Limb (tissue), 2 donors: ENCODE measurements at regions not wholly inside any gene's neighbourhood (a gene's known extent, or its start where the extent isn't known, plus 50 kb on each side); places are given as distances from the start of the nearest gene placed in this dataset.
"Not testable (repeated sequence)": the region's sequence is repeated elsewhere in the genome, so short reads cannot be mapped to it uniquely, and the experiment has no call there.

Experiments used
- DNase-seq, 2 donors: peaks; one replicate each; pipeline ENCODE4 v3.0.0-alpha.2; 2016; ENCODE audit errors: extremely low spot score in 2 of 2

GRCh38 chr4:112940336-112940735, 109.1 kb upstream of the ANK2 start:
- DNase-seq: no peak

GRCh38 chr4:112942077-112942476, 107.4 kb upstream of the ANK2 start:
- DNase-seq: no peak

DNA sequence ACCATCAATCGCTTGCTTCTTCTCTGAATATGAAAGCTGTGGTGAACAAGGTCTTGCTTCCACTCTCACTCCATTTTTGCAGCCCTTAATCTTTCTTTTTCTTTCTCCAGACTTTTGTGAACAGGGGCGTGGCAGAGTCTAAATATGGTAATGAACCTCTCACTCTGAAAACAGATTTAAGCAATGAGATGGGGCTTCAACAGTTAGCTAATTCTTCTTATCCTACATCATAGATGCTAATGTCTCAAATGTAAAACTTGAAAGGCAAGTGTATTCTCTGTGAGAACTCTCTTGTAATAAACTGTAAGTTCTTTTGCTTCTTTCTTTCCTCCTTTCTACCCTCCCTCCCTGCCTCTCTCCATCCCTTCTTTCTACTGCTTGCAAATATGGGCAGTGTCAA, 106.5 kb upstream of the ANK2 start:
- no peak for DNase-seq

GRCh38 chr4:112944006-112944405, 105.4 kb upstream of the ANK2 start:
- no peak for DNase-seq

GRCh38 chr4:112946127-112946526, 103.3 kb upstream of the ANK2 start:
- no peak for DNase-seq

DNA sequence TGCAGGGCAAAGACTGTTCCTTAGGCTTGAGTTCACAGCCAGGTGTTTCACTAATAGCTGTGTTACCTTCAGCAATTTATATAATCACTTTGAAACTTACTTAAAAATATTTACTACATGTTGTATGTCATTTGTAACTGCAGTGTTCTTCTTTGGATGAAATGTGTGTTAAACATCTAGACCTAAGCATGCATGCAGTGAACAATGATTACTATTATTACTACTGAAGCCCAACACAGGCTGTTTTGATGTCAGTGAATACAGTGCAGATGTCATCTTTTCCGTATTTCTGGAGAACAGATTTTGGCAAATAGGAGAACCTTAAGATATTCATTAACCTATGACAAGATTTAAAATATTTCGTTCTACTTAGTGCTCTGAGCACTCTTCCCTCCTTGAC, 101.8 kb upstream of the ANK2 start:
- DNase-seq: no peak

GRCh38 chr4:112951362-112952312, 97.8 kb upstream of the ANK2 start:
- no peak for DNase-seq

- no peak for DNase-seq
Observed at GRCh38 chr4:112952313-112952700, 97.1 kb upstream of the ANK2 start.

DNA sequence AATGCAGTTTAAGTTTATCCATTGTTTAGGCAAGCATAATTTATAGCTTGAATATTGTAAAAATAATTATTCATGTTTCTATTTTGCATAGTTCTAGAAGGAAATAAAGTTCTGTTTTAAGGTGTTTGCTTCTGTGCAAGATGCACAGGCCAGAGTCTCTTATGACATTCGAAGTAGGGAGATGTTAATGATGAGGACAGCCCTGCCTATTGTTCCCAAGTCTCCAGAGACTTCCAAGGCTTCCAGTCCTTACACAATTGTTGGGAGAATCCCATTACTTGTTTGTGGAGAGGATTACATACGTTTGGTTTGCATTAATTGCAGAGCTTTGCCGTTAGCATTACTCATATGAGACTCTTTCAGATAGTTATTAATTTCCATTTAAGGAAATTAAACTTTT, 96.2 kb upstream of the ANK2 start:
- no peak for DNase-seq

- no peak for DNase-seq
Observed at GRCh38 chr4:112954286-112954685, 95.2 kb upstream of the ANK2 start.

DNA sequence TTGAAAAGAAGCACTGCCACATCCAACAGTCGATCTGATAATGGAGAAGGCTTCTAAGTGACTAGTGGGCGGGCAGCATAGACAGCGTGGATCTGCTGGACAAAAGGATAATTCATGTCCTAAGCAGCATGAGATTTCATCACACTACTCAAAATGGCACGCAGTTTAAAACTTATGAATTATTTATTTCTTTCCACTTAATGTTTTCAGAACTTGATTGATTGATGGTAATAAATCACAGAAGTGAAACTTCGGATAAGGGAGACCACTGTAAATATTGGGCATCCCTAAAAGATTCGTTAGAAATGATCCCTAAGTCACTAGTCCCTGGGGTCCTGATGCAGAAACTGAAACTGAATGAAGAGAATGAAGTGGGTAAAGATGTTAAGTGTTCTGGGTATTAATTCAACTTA, 93.0 kb upstream of the ANK2 start:
- no peak for DNase-seq

GRCh38 chr4:112957764-112958163, 91.7 kb upstream of the ANK2 start:
- DNase-seq: not testable (repeated sequence)

DNA sequence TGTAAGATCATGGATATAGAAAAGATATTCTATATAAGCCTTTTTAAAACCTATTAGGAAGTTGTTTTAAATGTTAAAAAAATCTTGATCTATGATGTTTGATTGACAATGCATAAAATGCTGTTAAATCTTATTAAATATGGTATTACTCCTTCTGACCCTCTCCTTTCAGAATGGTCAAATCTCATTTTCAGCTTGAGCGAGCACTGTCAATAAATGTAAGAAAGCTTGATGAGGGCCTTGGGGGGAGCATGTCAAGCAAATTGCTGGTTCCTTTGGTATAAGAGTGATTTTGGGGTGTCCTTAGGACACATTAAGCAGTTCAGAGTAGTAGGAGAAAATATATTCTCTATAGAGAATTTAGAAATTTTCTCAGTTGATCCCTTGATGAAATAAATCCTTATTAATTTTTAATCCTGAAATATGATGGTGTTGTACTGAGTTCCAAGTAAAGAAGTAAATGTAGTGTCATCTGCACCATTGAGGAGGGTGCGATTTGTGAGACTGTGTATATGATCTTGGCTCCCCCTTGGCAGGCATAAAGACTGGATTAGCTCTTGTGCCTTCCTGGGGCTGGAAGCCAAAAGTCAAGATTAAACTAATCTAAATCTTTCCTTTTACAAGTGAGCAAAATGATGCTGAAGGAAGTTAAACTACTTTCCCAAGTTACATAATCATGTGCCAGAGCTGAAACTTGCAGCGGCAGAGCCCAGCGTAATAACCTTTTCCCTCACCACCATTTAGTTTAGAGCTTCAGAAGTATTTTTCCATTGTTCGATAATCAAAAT, 82.6 kb upstream of the ANK2 start:
- DNase-seq: no peak

- no peak for DNase-seq
Observed at GRCh38 chr4:112968451-112969159, 80.8 kb upstream of the ANK2 start.

DNA sequence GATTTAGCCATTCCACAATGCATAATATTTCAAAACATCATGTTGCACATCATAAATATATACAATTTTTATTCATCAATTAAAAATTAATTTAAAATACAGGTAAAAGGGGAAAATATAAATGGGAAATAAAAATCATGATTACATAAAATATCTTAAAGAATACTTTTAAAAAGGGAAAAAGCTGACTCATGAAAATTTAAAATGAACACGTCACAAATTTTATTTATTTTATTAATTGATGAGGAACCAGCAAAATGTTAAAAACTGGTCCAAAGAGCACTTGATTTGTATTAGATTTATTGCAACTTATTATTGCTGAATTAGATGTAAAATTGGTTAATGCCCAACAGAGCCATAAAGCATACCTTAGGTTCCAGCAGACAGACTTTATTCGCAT, 78.5 kb upstream of the ANK2 start:
- DNase-seq: no peak

DNA sequence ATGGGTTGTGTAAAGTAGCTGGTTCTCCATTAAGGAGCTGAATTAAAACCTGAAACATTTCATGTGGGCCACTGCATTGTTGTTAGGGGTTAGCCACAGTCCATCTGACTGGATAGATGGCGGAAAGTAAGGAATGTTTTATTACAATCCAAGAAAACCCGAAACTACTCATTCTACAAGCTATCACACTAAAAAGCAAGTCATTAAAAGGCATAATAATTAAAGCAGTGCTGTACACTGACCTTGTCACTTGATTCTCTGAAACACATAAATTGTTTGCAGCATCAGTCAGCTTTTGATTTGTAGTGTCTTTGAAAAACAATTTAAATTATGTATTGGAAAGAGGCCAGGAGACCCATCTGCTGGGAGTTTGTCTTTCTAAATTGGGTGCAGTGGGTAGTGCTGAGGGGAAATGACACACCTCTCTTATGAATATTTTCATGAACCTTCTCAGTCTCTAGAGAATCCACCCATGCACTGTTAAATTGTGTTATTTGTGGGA, 75.7 kb upstream of the ANK2 start:
- no peak for DNase-seq

DNA sequence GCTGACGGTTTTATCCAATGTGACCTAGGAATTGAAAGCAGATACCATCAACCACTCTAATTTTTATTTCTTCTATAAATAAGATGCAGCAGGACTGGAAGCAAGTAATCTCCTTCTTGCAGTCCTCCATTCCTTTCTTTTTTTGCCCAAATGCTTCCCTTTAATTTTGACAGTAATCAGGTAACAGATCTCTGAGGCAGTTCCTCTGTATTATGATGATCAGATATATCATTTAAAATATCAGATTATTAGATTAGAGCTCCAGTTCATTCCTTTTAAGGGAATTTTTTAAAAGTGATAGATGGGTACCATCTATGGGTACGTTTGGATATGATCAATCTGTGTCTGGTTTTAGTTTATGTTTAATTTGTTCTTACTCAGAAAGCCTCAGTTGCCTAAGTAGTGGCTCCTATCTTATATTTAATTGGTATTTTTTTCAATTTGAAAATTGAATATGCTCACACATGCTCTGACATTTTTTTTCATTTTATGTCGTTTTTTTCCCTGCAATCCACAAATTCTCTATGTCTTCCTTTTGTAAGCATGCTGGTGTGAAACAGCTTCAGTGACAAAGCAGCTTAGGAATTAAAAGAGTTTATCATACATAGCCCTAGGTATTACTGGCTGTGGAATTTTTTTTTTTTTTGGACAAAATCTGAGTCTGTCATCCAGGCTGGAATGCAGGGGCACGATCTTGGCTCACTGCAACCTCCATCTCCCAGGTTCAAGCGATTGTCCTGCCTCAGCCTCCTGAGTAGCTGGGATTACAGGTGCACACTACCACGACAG, 73.7 kb upstream of the ANK2 start:
- no peak for DNase-seq

- DNase-seq: no peak
Observed at GRCh38 chr4:112978691-112979472, 70.6 kb upstream of the ANK2 start.

DNA sequence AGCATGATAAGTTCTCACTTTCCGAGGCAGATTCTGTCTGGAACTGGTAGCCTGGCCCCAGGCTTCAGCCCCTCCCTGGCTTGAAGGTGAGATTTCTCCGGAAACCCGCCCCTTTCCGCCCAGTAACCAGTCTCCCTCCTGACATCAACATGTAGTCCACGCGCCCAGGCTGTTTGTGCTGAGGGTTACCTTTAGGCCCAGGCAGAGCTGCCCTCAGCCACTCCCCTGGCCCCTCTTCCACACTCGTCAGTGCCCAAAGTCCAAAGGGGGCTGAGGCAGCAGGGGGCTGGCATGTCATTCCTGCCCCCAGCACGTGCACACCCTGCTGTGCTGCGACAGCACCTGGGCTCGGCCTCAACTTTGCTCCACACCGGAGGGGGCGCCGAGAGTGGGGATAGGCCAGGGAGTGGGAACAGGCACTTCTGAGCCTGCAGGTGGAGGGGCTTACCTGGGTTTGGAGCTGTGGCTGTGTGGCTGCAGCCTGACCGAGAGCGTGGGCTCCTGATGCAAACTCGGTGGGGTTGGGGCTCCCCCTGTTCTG, 69.5 kb upstream of the ANK2 start:
- DNase-seq: no peak

DNA sequence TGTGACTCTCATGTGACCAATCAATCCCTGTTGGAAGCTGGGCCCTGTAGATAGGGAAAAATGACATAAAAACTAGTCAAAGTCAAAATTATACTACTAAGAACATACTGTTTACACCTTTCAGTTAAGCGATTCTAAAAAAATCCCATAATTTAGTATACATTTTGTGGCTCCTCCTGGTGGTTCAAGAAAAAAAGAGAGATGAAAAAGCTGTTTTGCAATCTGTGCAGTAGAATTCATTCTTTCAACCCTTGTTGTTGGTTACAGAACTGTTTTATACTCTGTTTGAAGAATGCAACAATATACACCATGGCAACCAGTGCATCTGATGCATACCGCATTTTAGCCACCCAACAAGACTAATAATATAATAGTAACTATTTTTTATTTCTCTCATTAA, 66.8 kb upstream of the ANK2 start:
- no peak for DNase-seq
